ENCODE measurements at regions not wholly inside any gene's neighbourhood (a gene's known extent, or its start where the extent isn't known, plus 50 kb on each side); places are given as distances from the start of the nearest gene placed in this dataset.

DNA sequence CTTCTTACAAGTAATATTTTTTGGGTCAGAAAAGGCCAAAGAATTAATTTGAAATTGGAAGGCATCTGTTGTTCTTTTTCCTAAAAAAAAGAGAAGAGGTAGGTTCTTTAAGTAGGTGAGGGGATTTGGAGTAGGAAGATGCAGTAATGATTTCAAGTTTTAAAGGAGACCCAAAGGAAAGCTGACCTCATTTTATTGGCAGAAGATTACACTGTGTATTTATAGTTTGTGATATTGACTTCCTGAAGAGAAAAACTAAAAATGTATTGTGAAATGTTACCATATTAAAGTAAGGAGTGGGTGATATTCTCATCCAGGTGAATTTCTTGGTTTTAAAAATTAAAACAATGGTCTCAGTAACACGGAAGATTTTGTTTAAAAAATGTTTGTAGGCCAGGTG is 56.6 kb upstream of the CELF2 start:
- dilution Hi-C loops (cut with HindIII; ENCODE audit: low sequenced_read_pairs, unreplicated experiment): no loop called here
- Histone ChIP-seq H3K27me3 (ENCODE audit: control insufficient read depth, insufficient read depth, low read length) (no peaks in the 10 kb centered on the region; the same call in 1 of the 2 replicates), H3K14ac (replicated peaks; ENCODE audit: low read depth, low read length) (no peak overlapping the region), H4K20me1 (ENCODE audit: insufficient read depth, low read length) (no peaks in the 10 kb centered on the region), H4K8ac (ENCODE audit: low read depth in 2 of 2, low read length in 2 of 2) (no peak overlapping the region), H3K4ac (ENCODE audit: low read depth, low read length) (no peak overlapping the region), H2AK5ac (ENCODE audit: low read depth, low read length) (no peak overlapping the region), H3K18ac (ENCODE audit: low read depth, low read length) (no peak overlapping the region), H2AFZ (replicated peaks; ENCODE audit: low read length, poor library complexity) (no peak overlapping the region), H3K9ac (ENCODE audit: low read depth, low read length) (no peak overlapping the region), H2BK15ac (ENCODE audit: low read depth, low read length) (no peak overlapping the region), H3K36me3 (ENCODE audit: control insufficient read depth, insufficient read depth, low read length) (no peaks in the 10 kb centered on the region), H3K23ac (ENCODE audit: low read depth, low read length) (no peak overlapping the region), H4K91ac (ENCODE audit: insufficient read depth, low read depth, low read length) (no peak overlapping the region), H4K5ac (ENCODE audit: low read depth, low read length) (no peak overlapping the region), H3K79me1 (ENCODE audit: low read depth in 1 of 2, low read length in 2 of 2) (no peaks in the 10 kb centered on the region), H3K56ac (ENCODE audit: extremely low read depth, insufficient read depth, low read length) (no peak overlapping the region), H3K9me1 (ENCODE audit: insufficient read depth, low read length) (no peaks in the 10 kb centered on the region), H2BK120ac (ENCODE audit: low read depth, low read length) (no peak overlapping the region), H3K27ac (ENCODE audit: insufficient read depth, low read length) (no peak overlapping the region), H3K4me1 (ENCODE audit: control insufficient read depth, insufficient read depth, low read length) (no peaks in the 10 kb centered on the region), H3K4me3 (ENCODE audit: insufficient read depth, low read depth, low read length) (no peak overlapping the region), H2AK9ac (replicated peaks; ENCODE audit: low read depth, low read length, poor library complexity) (no peak overlapping the region), H3K9me3 (ENCODE audit: control insufficient read depth, insufficient read depth, low read length) (no peaks in the 10 kb centered on the region), H2BK5ac (ENCODE audit: low read depth, low read length, poor library complexity, severe bottlenecking) (no peak overlapping the region), H2BK20ac (ENCODE audit: low read depth, low read length) (no peak overlapping the region), H3K4me2 (ENCODE audit: low read depth, low read length) (no peak overlapping the region)
- DNase-seq: no peak
- no TSS peak for BruUV-seq (replicated peaks)
- POLR2A ChIA-PET (ENCODE audit: unreplicated experiment): no interaction called here
- TF ChIP-seq MAFK (IDR thresholded peaks at IDR 0.05; ENCODE audit: low read depth, low read length): no peak
- no peak for TF ChIP-seq SMC3 (IDR thresholded peaks at IDR 0.05; ENCODE audit: low read depth, low read length)
- TF ChIP-seq BHLHE40 (IDR thresholded peaks at IDR 0.05; ENCODE audit: low read depth, low read length): no peak
- CTCF ChIA-PET: interaction anchor here (0.6 kb wide), 1 partner anchor 1466 kb away, joined by 3 read pairs; no protein-coding TSS in a partner anchor
- no CpG with 5 or more reads among the region's 1 CpG for WGBS, 2 experiments (ENCODE audit: extremely low coverage in 2 of 2, insufficient read length in 1 of 2)
- intact Hi-C loops (cut with micrococcal nuclease): no loop called here
- in situ Hi-C loops (cut with MboI; ENCODE audit: low sequenced_read_pairs): no loop called here
- no peak for ATAC-seq (ENCODE audit: low read depth)

Measured in IMR-90 (cell line).